Prostate gland (tissue), 2 donors: ENCODE measurements at regions not wholly inside any gene's neighbourhood (a gene's known extent, or its start where the extent isn't known, plus 50 kb on each side); places are given as distances from the start of the nearest gene placed in this dataset.

ENCODE experiments used
- CTCF ChIP-seq, 4 experiments: fragments of 200-600 bp in 2 of 4; fragments of 450-650 bp in 2 of 4; sonication (generic) in 2 of 4; IDR thresholded peaks; 1 replicate in 3 of 4; 2 replicates in 1 of 4; pipeline ENCODE4 v1.5.1; 2016 to 2019; ENCODE audit warnings: antibody characterized with exemption in 4 of 4, mild to moderate bottlenecking in 2 of 4, moderate library complexity in 2 of 4
- POLR2A ChIP-seq: fragments of 450-650 bp; IDR thresholded peaks from one replicate; pipeline ENCODE4 v1.6.1; 2016; ENCODE audit warnings: antibody characterized with exemption, mild to moderate bottlenecking

DNA sequence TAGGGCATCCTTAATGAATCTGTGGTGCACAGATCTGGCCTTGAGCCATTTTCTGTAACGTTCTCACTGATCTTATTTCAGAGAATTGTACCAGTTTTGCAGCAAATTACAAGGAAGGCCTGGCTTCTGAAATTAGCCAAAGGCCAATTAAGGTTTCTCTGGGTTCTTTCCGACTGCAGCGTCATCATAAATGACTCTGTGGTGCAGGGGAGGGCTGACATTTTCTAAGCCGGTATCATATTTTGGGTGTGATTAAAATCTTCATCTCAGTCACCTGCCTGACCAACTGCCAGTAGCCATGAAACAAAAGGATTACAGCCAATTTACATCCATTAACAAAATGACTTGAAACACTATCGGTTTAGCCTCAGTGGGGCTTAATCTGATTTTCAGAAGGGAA, 363.7 kb downstream of the ADRA2A start:
- TF ChIP-seq POLR2A (no peak), CTCF (IDR thresholded peaks at IDR 0.05) (no peak)
